Suppressor macrophage treated with lipopolysaccharide for 4 hours (primary cell): ENCODE measurements at regions not wholly inside any gene's neighbourhood (a gene's known extent, or its start where the extent isn't known, plus 50 kb on each side); places are given as distances from the start of the nearest gene placed in this dataset.

Experiments
- DNase-seq: peaks from one replicate; pipeline ENCODE4 v3.0.0-alpha.2; 2020

- DNase-seq = no peak
Measured at GRCh38 chr14:25944020-25944419, 653.8 kb downstream of the NOVA1 start.

GRCh38 chr14:25943329-25943728 lies 654.5 kb downstream of the NOVA1 start:
- DNase-seq = no peak

- no peak for DNase-seq
Measured at GRCh38 chr14:25942090-25942489, 655.7 kb downstream of the NOVA1 start.

GRCh38 chr14:25933731-25934130 lies 664.1 kb downstream of the NOVA1 start:
- DNase-seq = no peak

- DNase-seq = no peak
Measured at GRCh38 chr14:25929881-25930615, 667.8 kb downstream of the NOVA1 start.

GRCh38 chr14:25911831-25912230 lies 686.0 kb downstream of the NOVA1 start:
- no peak for DNase-seq

GRCh38 chr14:25909045-25909747 lies 688.6 kb downstream of the NOVA1 start:
- DNase-seq = no peak

GRCh38 chr14:25908277-25909044 lies 689.4 kb downstream of the NOVA1 start:
- no peak for DNase-seq

GRCh38 chr14:25904446-25904845 lies 693.4 kb downstream of the NOVA1 start:
- no peak for DNase-seq

- no peak for DNase-seq
Measured at GRCh38 chr14:25899197-25899596, 698.6 kb downstream of the NOVA1 start.

- no peak for DNase-seq
Measured at GRCh38 chr14:25896777-25897176, 701.1 kb downstream of the NOVA1 start.

GRCh38 chr14:25895740-25896139 lies 702.1 kb downstream of the NOVA1 start:
- no peak for DNase-seq

- no peak for DNase-seq
Measured at GRCh38 chr14:25887251-25887878, 710.5 kb downstream of the NOVA1 start.

GRCh38 chr14:25884657-25885056 lies 713.2 kb downstream of the NOVA1 start:
- DNase-seq = no peak

GRCh38 chr14:25882899-25883298 lies 714.9 kb downstream of the NOVA1 start:
- DNase-seq = no peak

GRCh38 chr14:25875475-25875874 lies 722.4 kb downstream of the NOVA1 start:
- DNase-seq = no peak

- no peak for DNase-seq
Measured at GRCh38 chr14:25869854-25870253, 728.0 kb downstream of the NOVA1 start.

- DNase-seq = no peak
Measured at GRCh38 chr14:25868521-25869314, 729.1 kb downstream of the NOVA1 start.

- no peak for DNase-seq
Measured at GRCh38 chr14:25861406-25861805, 736.4 kb downstream of the NOVA1 start.

- no peak for DNase-seq
Measured at GRCh38 chr14:25848601-25849000, 749.2 kb downstream of the NOVA1 start.

- no peak for DNase-seq
Measured at GRCh38 chr14:25846246-25846645, 751.6 kb downstream of the NOVA1 start.
